ENCODE measurements at regions not wholly inside any gene's neighbourhood (a gene's known extent, or its start where the extent isn't known, plus 50 kb on each side); places are given as distances from the start of the nearest gene placed in this dataset.

- no peak for TF ChIP-seq CTCF (IDR thresholded peaks at IDR 0.05; ENCODE audit: insufficient read depth, low read length, severe bottlenecking)
- FAIRE-seq (no peak), DNase-seq (ENCODE audit: low read depth) (no peak)
These were observed 82.0 kb upstream of the PAK5 start for GRCh38 chr20:9920866-9921265.

GRCh38 chr20:9919271-9920014 is 80.6 kb upstream of the PAK5 start:
- Histone ChIP-seq H3K27me3 (ENCODE audit: control insufficient read depth, insufficient read depth, low read length) (no peaks in the 10 kb centered on the region), H3K4me3 (ENCODE audit: low read depth, low read length) (no peak overlapping the region), H3K36me3 (ENCODE audit: control insufficient read depth, insufficient read depth, low read length) (no peaks in the 10 kb centered on the region)
- TF ChIP-seq CTCF (IDR thresholded peaks at IDR 0.05; ENCODE audit: insufficient read depth, low read length, severe bottlenecking): no peak
- FAIRE-seq: no peak
- no peak for DNase-seq (ENCODE audit: low read depth)

More at GRCh38 chr20:9920866-9921265, 82.0 kb upstream of the PAK5 start:
- Histone ChIP-seq H3K27me3 (ENCODE audit: control insufficient read depth, insufficient read depth, low read length) (no peaks in the 10 kb centered on the region), H3K4me3 (ENCODE audit: low read depth, low read length) (no peak overlapping the region), H3K36me3 (ENCODE audit: control insufficient read depth, insufficient read depth, low read length) (no peaks in the 10 kb centered on the region)

GRCh38 chr20:9918348-9918747 is 79.5 kb upstream of the PAK5 start:
- DNase-seq (ENCODE audit: low read depth): no peak
- no peak for TF ChIP-seq CTCF (IDR thresholded peaks at IDR 0.05; ENCODE audit: insufficient read depth, low read length, severe bottlenecking)
- Histone ChIP-seq H3K36me3 (ENCODE audit: control insufficient read depth, insufficient read depth, low read length) (no peaks in the 10 kb centered on the region), H3K27me3 (ENCODE audit: control insufficient read depth, insufficient read depth, low read length) (no peaks in the 10 kb centered on the region), H3K4me3 (ENCODE audit: low read depth, low read length) (no peak overlapping the region)
- FAIRE-seq: no peak

GRCh38 chr20:9916761-9917160 is 77.9 kb upstream of the PAK5 start:
- DNase-seq (ENCODE audit: low read depth): no peak
- H3K4me3 ChIP-seq (ENCODE audit: low read depth, low read length): no peak overlapping the region
- no peaks in the 10 kb centered on the region for H3K36me3 ChIP-seq (ENCODE audit: control insufficient read depth, insufficient read depth, low read length)
- FAIRE-seq: no peak
- no peak for TF ChIP-seq CTCF (IDR thresholded peaks at IDR 0.05; ENCODE audit: insufficient read depth, low read length, severe bottlenecking)
- no peaks in the 10 kb centered on the region for H3K27me3 ChIP-seq (ENCODE audit: control insufficient read depth, insufficient read depth, low read length)

GRCh38 chr20:9912858-9913434 is 74.1 kb upstream of the PAK5 start:
- FAIRE-seq (no peak), DNase-seq (ENCODE audit: low read depth) (peak; percentile 43)
- peaks cover 2% of the 10 kb centered on the region for H3K27me3 ChIP-seq (ENCODE audit: control insufficient read depth, insufficient read depth, low read length)
- no peaks in the 10 kb centered on the region for H3K36me3 ChIP-seq (ENCODE audit: control insufficient read depth, insufficient read depth, low read length)
- TF ChIP-seq CTCF (IDR thresholded peaks at IDR 0.05; ENCODE audit: insufficient read depth, low read length, severe bottlenecking): peak; percentile 68
- no peak overlapping the region for H3K4me3 ChIP-seq (ENCODE audit: low read depth, low read length)
